ENCODE measurements at regions not wholly inside any gene's neighbourhood (a gene's known extent, or its start where the extent isn't known, plus 50 kb on each side); places are given as distances from the start of the nearest gene placed in this dataset.

DNA sequence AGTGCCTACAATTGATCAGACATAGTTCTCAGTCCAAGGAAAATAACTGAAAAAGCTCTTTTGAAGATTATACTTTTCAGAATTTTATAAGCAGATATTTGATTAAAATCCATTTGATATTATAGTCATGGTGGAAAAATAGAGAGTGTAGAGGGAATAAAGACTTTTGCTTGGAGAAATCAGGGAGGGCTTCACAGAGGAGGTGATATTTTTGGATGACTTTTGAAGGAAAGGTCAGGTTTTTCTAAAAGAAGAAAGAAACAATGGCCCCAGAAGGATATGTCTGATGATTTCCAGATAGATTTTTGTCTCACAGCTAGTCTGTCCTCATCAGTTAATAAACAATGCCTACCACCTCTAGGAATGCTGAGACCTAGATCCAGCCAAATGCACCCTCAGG, 806.3 kb upstream of the CELF2 start:
- Histone ChIP-seq H3K79me2 (ENCODE audit: control insufficient read depth, low read length) (no peaks in the 10 kb centered on the region), H3F3A (ENCODE audit: control insufficient read depth, insufficient read depth) (no peaks in the 10 kb centered on the region), H3K4me3 (ENCODE audit: low read length) (no peak overlapping the region), H3K4me1 (ENCODE audit: control insufficient read depth, low read length) (no peaks in the 10 kb centered on the region), H3K27ac (ENCODE audit: low read depth, low read length) (no peak overlapping the region), H3K9me3 (ENCODE audit: control insufficient read depth, insufficient read depth, low read length) (no peaks in the 10 kb centered on the region), H3K27me3 (ENCODE audit: control insufficient read depth, low read length) (no peaks in the 10 kb centered on the region), H3K9me2 (replicated peaks; ENCODE audit: control insufficient read depth, low read length) (no peaks in the 10 kb centered on the region), H3K4me2 (ENCODE audit: low read length) (no peak overlapping the region), H3K36me3 (ENCODE audit: control insufficient read depth, low read length) (no peaks in the 10 kb centered on the region), H4K20me1 (ENCODE audit: control insufficient read depth, insufficient read depth, low read depth, low read length) (no peaks in the 10 kb centered on the region)
- TF ChIP-seq, protein P1, sequence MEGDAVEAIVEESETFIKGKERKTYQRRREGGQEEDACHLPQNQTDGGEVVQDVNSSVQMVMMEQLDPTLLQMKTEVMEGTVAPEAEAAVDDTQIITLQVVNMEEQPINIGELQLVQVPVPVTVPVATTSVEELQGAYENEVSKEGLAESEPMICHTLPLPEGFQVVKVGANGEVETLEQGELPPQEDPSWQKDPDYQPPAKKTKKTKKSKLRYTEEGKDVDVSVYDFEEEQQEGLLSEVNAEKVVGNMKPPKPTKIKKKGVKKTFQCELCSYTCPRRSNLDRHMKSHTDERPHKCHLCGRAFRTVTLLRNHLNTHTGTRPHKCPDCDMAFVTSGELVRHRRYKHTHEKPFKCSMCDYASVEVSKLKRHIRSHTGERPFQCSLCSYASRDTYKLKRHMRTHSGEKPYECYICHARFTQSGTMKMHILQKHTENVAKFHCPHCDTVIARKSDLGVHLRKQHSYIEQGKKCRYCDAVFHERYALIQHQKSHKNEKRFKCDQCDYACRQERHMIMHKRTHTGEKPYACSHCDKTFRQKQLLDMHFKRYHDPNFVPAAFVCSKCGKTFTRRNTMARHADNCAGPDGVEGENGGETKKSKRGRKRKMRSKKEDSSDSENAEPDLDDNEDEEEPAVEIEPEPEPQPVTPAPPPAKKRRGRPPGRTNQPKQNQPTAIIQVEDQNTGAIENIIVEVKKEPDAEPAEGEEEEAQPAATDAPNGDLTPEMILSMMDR (IDR thresholded peaks at IDR 0.05; ENCODE audit: low read depth, low read length, poor library complexity, severe bottlenecking): no peak
- no peak for TF ChIP-seq EZH2phosphoT487 (IDR thresholded peaks at IDR 0.05; ENCODE audit: borderline replicate concordance, low read length)

DNA sequence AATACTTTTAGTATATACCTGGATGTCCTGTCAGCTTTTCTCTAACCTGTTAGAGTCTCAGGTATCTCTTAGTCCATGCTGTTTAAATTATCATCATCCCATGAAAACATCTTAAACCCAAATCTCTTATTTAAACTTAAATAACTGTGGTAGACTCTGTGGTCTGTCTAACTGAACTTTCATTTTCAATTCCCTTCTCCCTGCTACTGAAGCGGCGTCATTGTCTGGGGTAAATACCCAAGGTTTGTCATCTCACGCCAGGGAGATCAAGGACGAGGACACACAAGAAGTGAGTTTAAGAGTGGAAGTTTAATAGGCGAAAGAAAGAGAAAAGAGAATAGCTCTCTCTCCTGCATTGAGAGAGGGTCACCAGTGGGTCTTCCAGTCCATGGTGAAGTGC, 804.4 kb upstream of the CELF2 start:
- no peaks in the 10 kb centered on the region for H3K27me3 ChIP-seq (ENCODE audit: control insufficient read depth, low read length)
- H3F3A ChIP-seq (ENCODE audit: control insufficient read depth, insufficient read depth): no peaks in the 10 kb centered on the region
- no peaks in the 10 kb centered on the region for H4K20me1 ChIP-seq (ENCODE audit: control insufficient read depth, insufficient read depth, low read depth, low read length)
- no peaks in the 10 kb centered on the region for H3K36me3 ChIP-seq (ENCODE audit: control insufficient read depth, low read length)
- no peaks in the 10 kb centered on the region for H3K9me2 ChIP-seq (replicated peaks; ENCODE audit: control insufficient read depth, low read length)
- no peak overlapping the region for H3K4me3 ChIP-seq (ENCODE audit: low read length)
- no peak overlapping the region for H3K27ac ChIP-seq (ENCODE audit: low read depth, low read length)
- no peaks in the 10 kb centered on the region for H3K4me1 ChIP-seq (ENCODE audit: control insufficient read depth, low read length)
- TF ChIP-seq, protein P1 (IDR thresholded peaks at IDR 0.05; ENCODE audit: low read depth, low read length, poor library complexity, severe bottlenecking): no peak
- no peak for TF ChIP-seq EZH2phosphoT487 (IDR thresholded peaks at IDR 0.05; ENCODE audit: borderline replicate concordance, low read length)
- H3K9me3 ChIP-seq (ENCODE audit: control insufficient read depth, insufficient read depth, low read length): no peaks in the 10 kb centered on the region
- no peak overlapping the region for H3K4me2 ChIP-seq (ENCODE audit: low read length)
- no peaks in the 10 kb centered on the region for H3K79me2 ChIP-seq (ENCODE audit: control insufficient read depth, low read length)

DNA sequence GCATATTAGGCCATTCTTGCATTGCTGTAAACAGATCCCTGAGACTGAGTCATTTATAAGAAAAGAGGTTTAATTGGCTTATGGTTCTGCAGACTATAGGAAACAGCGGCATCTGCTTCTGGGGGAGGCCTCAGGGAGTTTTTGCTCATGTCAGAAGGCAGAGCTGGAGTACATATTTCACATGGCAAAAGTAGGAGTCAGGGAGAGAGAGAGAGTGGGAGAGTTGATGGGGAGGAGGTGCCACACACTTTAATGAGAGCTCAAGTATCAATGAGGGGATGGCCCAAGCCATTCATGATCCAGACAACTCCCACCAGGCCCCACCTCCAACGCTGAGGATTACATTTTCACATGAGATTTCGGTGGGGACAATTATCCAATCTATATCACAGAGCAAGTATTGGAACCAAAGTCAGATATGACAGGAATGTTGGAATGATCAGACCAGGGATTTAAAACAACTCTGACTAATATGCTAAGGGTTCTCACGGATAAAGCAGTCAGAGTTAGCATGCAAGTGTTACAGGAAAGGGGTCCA, 795.3 kb upstream of the CELF2 start:
- H3K27me3 ChIP-seq (ENCODE audit: control insufficient read depth, low read length): no peaks in the 10 kb centered on the region
- H3K4me3 ChIP-seq (ENCODE audit: low read length): no peak overlapping the region
- no peak overlapping the region for H3K27ac ChIP-seq (ENCODE audit: low read depth, low read length)
- H4K20me1 ChIP-seq (ENCODE audit: control insufficient read depth, insufficient read depth, low read depth, low read length): no peaks in the 10 kb centered on the region
- H3K9me3 ChIP-seq (ENCODE audit: control insufficient read depth, insufficient read depth, low read length): no peaks in the 10 kb centered on the region
- no peak for TF ChIP-seq EZH2phosphoT487 (IDR thresholded peaks at IDR 0.05; ENCODE audit: borderline replicate concordance, low read length)
- TF ChIP-seq, protein P1 (IDR thresholded peaks at IDR 0.05; ENCODE audit: low read depth, low read length, poor library complexity, severe bottlenecking): no peak
- no peaks in the 10 kb centered on the region for H3K9me2 ChIP-seq (replicated peaks; ENCODE audit: control insufficient read depth, low read length)
- H3K4me2 ChIP-seq (ENCODE audit: low read length): no peak overlapping the region
- H3K4me1 ChIP-seq (ENCODE audit: control insufficient read depth, low read length): no peaks in the 10 kb centered on the region
- H3F3A ChIP-seq (ENCODE audit: control insufficient read depth, insufficient read depth): no peaks in the 10 kb centered on the region
- H3K36me3 ChIP-seq (ENCODE audit: control insufficient read depth, low read length): no peaks in the 10 kb centered on the region
- no peaks in the 10 kb centered on the region for H3K79me2 ChIP-seq (ENCODE audit: control insufficient read depth, low read length)

Measured in DOHH2 (cell line).